GM12878 (cell line): ENCODE measurements at regions not wholly inside any gene's neighbourhood (a gene's known extent, or its start where the extent isn't known, plus 50 kb on each side); places are given as distances from the start of the nearest gene placed in this dataset.

ENCODE experiments used
- ATAC-seq: fragments of 200-7000 bp; cut with Tn5 transposase; 3 replicates; pipeline ENCODE4 v1.9.1; 2020; ENCODE audit warnings: mild to moderate bottlenecking, moderate library complexity
- BruUV-seq: library from RNA; stranded (reverse); fragments of 400-500 nt; replicated peaks from 2 replicates; lab custom pipeline; 2021; lab: Mats Ljungman, UMichigan
- CTCF ChIA-PET: fragments of 300-600 bp; sonication (Branson Sonifier 250); formaldehyde crosslinking; extraction: SDS; loops from one replicate; lab custom pipeline; 2021; ENCODE audit warnings: inconsistent platforms; lab: Yijun Ruan, JAX
- POLR2A ChIA-PET: fragments of 350-600 bp; formaldehyde crosslinking; extraction: SDS; loops from one replicate; lab custom pipeline; 2021; ENCODE audit warnings: inconsistent platforms; lab: Charles Lee
- RAD21 ChIA-PET: fragments of 300-600 bp; sonication (Branson Sonifier 250); formaldehyde crosslinking; loops from one replicate; lab custom pipeline; 2023; ENCODE audit warnings: antibody characterized with exemption; ENCODE audit not compliant: unreplicated experiment; lab: Charles Lee
- SMC1A ChIA-PET: fragments of 300-600 bp; sonication (Branson Sonifier 250); formaldehyde crosslinking; loops from one replicate; lab custom pipeline; 2023; ENCODE audit not compliant: unreplicated experiment, uncharacterized antibody; lab: Charles Lee
- DNase-seq: peaks from one replicate; pipeline ENCODE4 v3.0.0-alpha.2; 2011; ENCODE audit warnings: low read depth, low spot score
- FAIRE-seq: peaks from 3 replicates; lab custom pipeline; 2011; peaks lifted over from hg19 to GRCh38; lab: Jason Lieb, UNC
- H2AFZ ChIP-seq: 2 replicates; pipeline ENCODE4 v1.6.0; 2011; ENCODE audit warnings: low read depth, low read length, control low read depth; ENCODE audit not compliant: control insufficient read depth
- H3K27ac ChIP-seq: 2 replicates; pipeline ENCODE4 v1.5.1; 2011; ENCODE audit warnings: control low read depth; ENCODE audit not compliant: control insufficient read depth, insufficient read depth
- H3K27me3 ChIP-seq, 2 experiments: replicated peaks in 1 of 2; 2 replicates each; pipeline versions ENCODE4 v1.6.0 to v1.6.1; 2011; ENCODE audit warnings: low read length in 1 of 2; ENCODE audit not compliant: control insufficient read depth in 2 of 2, insufficient read depth in 2 of 2
- H3K36me3 ChIP-seq, 2 experiments: 2 replicates each; pipeline ENCODE4 v1.5.1; 2011; ENCODE audit warnings: low read length in 1 of 2; ENCODE audit not compliant: control insufficient read depth in 2 of 2, insufficient read depth in 2 of 2
- H3K4me1 ChIP-seq: 2 replicates; pipeline ENCODE4 v1.6.1; 2011; ENCODE audit warnings: mild to moderate bottlenecking, low read length, moderate library complexity, mixed read lengths; ENCODE audit not compliant: control insufficient read depth, insufficient read depth
- H3K4me2 ChIP-seq: 2 replicates; pipeline ENCODE4 v1.6.0; 2011; ENCODE audit warnings: control low read depth; ENCODE audit not compliant: control insufficient read depth, insufficient read depth
- H3K4me3 ChIP-seq: fragments of 200-600 bp; sonication (generic); 2 replicates; pipeline ENCODE4 v1.5.1; 2016
- H3K79me2 ChIP-seq: 2 replicates; pipeline ENCODE4 v1.6.0; 2011; ENCODE audit warnings: low read length; ENCODE audit not compliant: control insufficient read depth, insufficient read depth
- H3K9ac ChIP-seq: 2 replicates; pipeline ENCODE4 v1.8.0; 2011; ENCODE audit warnings: low read length, control low read depth, mixed read lengths; ENCODE audit not compliant: control insufficient read depth, insufficient read depth
- H3K9me3 ChIP-seq: replicated peaks from 3 replicates; pipeline ENCODE4 v1.5.1; 2011; ENCODE audit warnings: mild to moderate bottlenecking, low read length; ENCODE audit not compliant: control insufficient read depth, insufficient read depth
- H4K20me1 ChIP-seq: 2 replicates; pipeline ENCODE4 v1.6.0; 2011; ENCODE audit not compliant: control insufficient read depth, insufficient read depth
- CBX3 ChIP-seq: fragments of 200-600 bp; sonication (generic); IDR thresholded peaks from 2 replicates; pipeline ENCODE4 v1.6.1; 2016; ENCODE audit warnings: low read depth, borderline replicate concordance
- CEBPB ChIP-seq, 2 experiments: fragments of 150-350 bp in 1 of 2; IDR thresholded peaks; 2 replicates each; pipeline ENCODE4 v1.6.1; 2012 to 2014; ENCODE audit warnings: low read depth in 2 of 2, low read length in 2 of 2, borderline replicate concordance in 1 of 2, inconsistent platforms in 1 of 2
- CHD4 ChIP-seq: fragments of 200-600 bp; sonication (generic); IDR thresholded peaks from 2 replicates; pipeline ENCODE4 v1.6.1; 2016; ENCODE audit warnings: mild to moderate bottlenecking
- EGR1 ChIP-seq, 2 experiments: IDR thresholded peaks; 1 replicate in 1 of 2; 2 replicates in 1 of 2; pipeline ENCODE4 v1.6.1; 2011 to 2012; ENCODE audit warnings: low read depth in 2 of 2, low read length in 2 of 2, borderline replicate concordance in 1 of 2, mild to moderate bottlenecking in 1 of 2, moderate library complexity in 1 of 2
- HDAC2 ChIP-seq: fragments of 200-600 bp; sonication (generic); IDR thresholded peaks from 2 replicates; pipeline ENCODE4 v1.6.1; 2017
- IKZF2 ChIP-seq, 2 experiments: fragments of 450-650 bp; IDR thresholded peaks; 2 replicates each; pipeline ENCODE4 v1.6.1; 2017; ENCODE audit warnings: mild to moderate bottlenecking in 2 of 2, moderate library complexity in 2 of 2
- POLR2AphosphoS5 ChIP-seq: IDR thresholded peaks from 2 replicates; pipeline ENCODE4 v1.6.1; 2011; ENCODE audit warnings: mild to moderate bottlenecking, low read length, inconsistent platforms
- SMARCA5 ChIP-seq: fragments of 450-650 bp; IDR thresholded peaks from 2 replicates; pipeline ENCODE4 v1.6.1; 2017; ENCODE audit warnings: mild to moderate bottlenecking
- SRF ChIP-seq, 2 experiments: IDR thresholded peaks; 2 replicates each; pipeline ENCODE4 v1.6.1; 2011; ENCODE audit warnings: low read depth in 2 of 2, low read length in 2 of 2, mild to moderate bottlenecking in 1 of 2, moderate library complexity in 1 of 2
- ZNF207 ChIP-seq: fragments of 450-650 bp; IDR thresholded peaks from 2 replicates; pipeline ENCODE4 v1.6.1; 2014; ENCODE audit warnings: antibody characterized with exemption, mild to moderate bottlenecking, borderline replicate concordance
- ZNF217 ChIP-seq: fragments of 450-650 bp; IDR thresholded peaks from 2 replicates; pipeline ENCODE4 v1.6.1; 2017; ENCODE audit warnings: antibody characterized with exemption, mild to moderate bottlenecking
- ZZZ3 ChIP-seq: IDR thresholded peaks from 2 replicates; pipeline ENCODE4 v1.6.1; 2011; ENCODE audit warnings: low read depth; ENCODE audit not compliant: control insufficient read depth, insufficient read length
- WGBS: methylation state at CpG from one replicate; pipeline ENCODE4 v1.1.6; 2016; ENCODE audit warnings: low lambda C conversion rate; ENCODE audit not compliant: insufficient replicate concordance, insufficient coverage; ENCODE audit errors: missing lambda C conversion rate; 5-methylcytosine and 5-hydroxymethylcytosine counted together
- in situ Hi-C: fragments of 300-500 bp; cut with MboI; formaldehyde crosslinking; loops from 9 replicates; pipeline ENCODE4 v1.14.3; 2018; ENCODE audit warnings: mixed read lengths
- intact Hi-C: fragments of 100-400 bp; cut with micrococcal nuclease; formaldehyde crosslinking; loops from one replicate; pipeline ENCODE4 v1.14.2; 2022; ENCODE audit not compliant: unreplicated experiment
- TF ChIP-seq, protein P1 (sequence below): IDR thresholded peaks from 2 replicates; pipeline ENCODE4 v1.6.1; 2012; ENCODE audit warnings: low read depth, low read length, improper control_type of control experiment
- TF ChIP-seq, protein P2 (sequence below): fragments of 450-650 bp; IDR thresholded peaks from 2 replicates; pipeline ENCODE4 v1.6.1; 2016; ENCODE audit warnings: mild to moderate bottlenecking

DNA sequence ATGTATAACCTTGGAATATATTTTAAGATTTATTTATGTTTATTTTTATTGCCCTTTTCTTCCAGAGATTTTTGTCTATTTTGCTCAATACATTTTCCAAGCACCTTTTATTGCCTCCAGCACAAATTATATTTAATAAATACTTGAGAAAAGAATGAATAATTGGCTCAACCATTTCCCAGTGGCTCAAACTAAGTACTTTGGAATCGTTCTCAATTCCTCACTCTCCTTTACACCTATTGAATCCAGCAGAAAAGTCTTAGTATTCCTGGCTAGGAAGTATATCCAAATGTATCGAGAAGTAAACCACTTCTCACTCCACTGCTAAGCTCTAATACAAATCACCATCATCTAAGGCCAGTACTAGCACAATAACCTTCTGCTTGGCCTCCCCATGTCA is 276.1 kb downstream of the NEBL start:
- Histone ChIP-seq H3K4me1 (no peaks in the 10 kb centered on the region), H3K4me3 (no peak overlapping the region), H3K79me2 (no peaks in the 10 kb centered on the region), H3K27ac (no peak overlapping the region)
- ATAC-seq (no peak), FAIRE-seq (no peak), DNase-seq (no peak)
- WGBS, result 0% methylated on average over 2 of the region's 2 CpGs
- intact Hi-C loops, result no loop called here
- TF ChIP-seq ZZZ3 (no peak), HDAC2 (no peak), IKZF2 (IDR thresholded peaks at IDR 0.05) (no peak), CEBPB (IDR thresholded peaks at IDR 0.05; ENCODE audit: borderline replicate concordance in 1 of 2, low read depth in 2 of 2, low read length in 2 of 2) (no peak), CHD4 (no peak), ZNF217 (no peak), CBX3 (no peak), POLR2AphosphoS5 (no peak), SMARCA5 (no peak), EGR1 (IDR thresholded peaks at IDR 0.05; ENCODE audit: borderline replicate concordance in 1 of 2, low read depth in 2 of 2, low read length in 2 of 2) (no peak), SRF (IDR thresholded peaks at IDR 0.05; ENCODE audit: low read depth in 2 of 2, low read length in 2 of 2) (no peak), ZNF207 (no peak)
- TF ChIP-seq, protein P1, sequence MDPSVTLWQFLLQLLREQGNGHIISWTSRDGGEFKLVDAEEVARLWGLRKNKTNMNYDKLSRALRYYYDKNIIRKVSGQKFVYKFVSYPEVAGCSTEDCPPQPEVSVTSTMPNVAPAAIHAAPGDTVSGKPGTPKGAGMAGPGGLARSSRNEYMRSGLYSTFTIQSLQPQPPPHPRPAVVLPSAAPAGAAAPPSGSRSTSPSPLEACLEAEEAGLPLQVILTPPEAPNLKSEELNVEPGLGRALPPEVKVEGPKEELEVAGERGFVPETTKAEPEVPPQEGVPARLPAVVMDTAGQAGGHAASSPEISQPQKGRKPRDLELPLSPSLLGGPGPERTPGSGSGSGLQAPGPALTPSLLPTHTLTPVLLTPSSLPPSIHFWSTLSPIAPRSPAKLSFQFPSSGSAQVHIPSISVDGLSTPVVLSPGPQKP, result no peak
- TF ChIP-seq, protein P2, sequence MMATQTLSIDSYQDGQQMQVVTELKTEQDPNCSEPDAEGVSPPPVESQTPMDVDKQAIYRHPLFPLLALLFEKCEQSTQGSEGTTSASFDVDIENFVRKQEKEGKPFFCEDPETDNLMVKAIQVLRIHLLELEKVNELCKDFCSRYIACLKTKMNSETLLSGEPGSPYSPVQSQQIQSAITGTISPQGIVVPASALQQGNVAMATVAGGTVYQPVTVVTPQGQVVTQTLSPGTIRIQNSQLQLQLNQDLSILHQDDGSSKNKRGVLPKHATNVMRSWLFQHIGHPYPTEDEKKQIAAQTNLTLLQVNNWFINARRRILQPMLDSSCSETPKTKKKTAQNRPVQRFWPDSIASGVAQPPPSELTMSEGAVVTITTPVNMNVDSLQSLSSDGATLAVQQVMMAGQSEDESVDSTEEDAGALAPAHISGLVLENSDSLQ, result no peak
- TF ChIP-seq, all 136 proteins: peak for 0
- H3K36me3 ChIP-seq, result no peaks in the 10 kb centered on the region
- no peaks in the 10 kb centered on the region for H3K27me3 ChIP-seq
- POLR2A ChIA-PET, result no interaction called here
- RAD21 ChIA-PET, result no interaction called here
- in situ Hi-C loops, result no loop called here
- no peaks in the 10 kb centered on the region; the same call in 2 of the 3 replicates for H3K9me3 ChIP-seq
- no peaks in the 10 kb centered on the region for H4K20me1 ChIP-seq
- SMC1A ChIA-PET, result no interaction called here
- no peak overlapping the region for H2AFZ ChIP-seq
- BruUV-seq, result no TSS peak
- H3K4me2 ChIP-seq, result no peak overlapping the region
- no peak overlapping the region for H3K9ac ChIP-seq
- CTCF ChIA-PET, result no interaction called here
